ENCODE measurements at regions not wholly inside any gene's neighbourhood (a gene's known extent, or its start where the extent isn't known, plus 50 kb on each side); places are given as distances from the start of the nearest gene placed in this dataset.
"Not testable (repeated sequence)": the region's sequence is repeated elsewhere in the genome, so short reads cannot be mapped to it uniquely, and the experiment has no call there.

GRCh38 chr6:155828989-155829388 lies 373.4 kb upstream of the NOX3 start:
- no peaks in the 10 kb centered on the region for H3K9me3 ChIP-seq
- H3K27ac ChIP-seq = no peak overlapping the region
- DNase-seq (no peak), ATAC-seq (no peak)
- 53% methylated on average over 2 of the region's 3 CpGs for whole genome bisulfite sequencing (ENCODE audit: insufficient coverage, low coverage, low lambda C conversion rate, missing lambda C conversion rate)
- TF ChIP-seq POLR2A (IDR thresholded peaks at IDR 0.05) = no peak
- TF ChIP-seq, protein P1, sequence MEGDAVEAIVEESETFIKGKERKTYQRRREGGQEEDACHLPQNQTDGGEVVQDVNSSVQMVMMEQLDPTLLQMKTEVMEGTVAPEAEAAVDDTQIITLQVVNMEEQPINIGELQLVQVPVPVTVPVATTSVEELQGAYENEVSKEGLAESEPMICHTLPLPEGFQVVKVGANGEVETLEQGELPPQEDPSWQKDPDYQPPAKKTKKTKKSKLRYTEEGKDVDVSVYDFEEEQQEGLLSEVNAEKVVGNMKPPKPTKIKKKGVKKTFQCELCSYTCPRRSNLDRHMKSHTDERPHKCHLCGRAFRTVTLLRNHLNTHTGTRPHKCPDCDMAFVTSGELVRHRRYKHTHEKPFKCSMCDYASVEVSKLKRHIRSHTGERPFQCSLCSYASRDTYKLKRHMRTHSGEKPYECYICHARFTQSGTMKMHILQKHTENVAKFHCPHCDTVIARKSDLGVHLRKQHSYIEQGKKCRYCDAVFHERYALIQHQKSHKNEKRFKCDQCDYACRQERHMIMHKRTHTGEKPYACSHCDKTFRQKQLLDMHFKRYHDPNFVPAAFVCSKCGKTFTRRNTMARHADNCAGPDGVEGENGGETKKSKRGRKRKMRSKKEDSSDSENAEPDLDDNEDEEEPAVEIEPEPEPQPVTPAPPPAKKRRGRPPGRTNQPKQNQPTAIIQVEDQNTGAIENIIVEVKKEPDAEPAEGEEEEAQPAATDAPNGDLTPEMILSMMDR (IDR thresholded peaks at IDR 0.05) = no peak
- H3K27me3 ChIP-seq = no peaks in the 10 kb centered on the region
- intact Hi-C loops (cut with DNase I) = no loop called here
- H3K4me1 ChIP-seq = no peaks in the 10 kb centered on the region
- no peaks in the 10 kb centered on the region for H3K36me3 ChIP-seq
- H3K4me3 ChIP-seq = no peak overlapping the region

- H3K9me3 ChIP-seq = no peaks in the 10 kb centered on the region
- H3K27me3 ChIP-seq = no peaks in the 10 kb centered on the region
- no peak overlapping the region for H3K27ac ChIP-seq
- 61% methylated on average over 6 of the region's 7 CpGs for WGBS (ENCODE audit: insufficient coverage, low coverage, low lambda C conversion rate, missing lambda C conversion rate)
- H3K4me1 ChIP-seq = no peaks in the 10 kb centered on the region
- no peak for TF ChIP-seq POLR2A (IDR thresholded peaks at IDR 0.05)
- TF ChIP-seq, protein P1 (IDR thresholded peaks at IDR 0.05) = no peak
- no peaks in the 10 kb centered on the region for H3K36me3 ChIP-seq
- no peak overlapping the region for H3K4me3 ChIP-seq
- no peak for ATAC-seq
- no peak for DNase-seq
- intact Hi-C loops (cut with DNase I) = no loop called here
Observed at GRCh38 chr6:155818698-155819097, 363.1 kb upstream of the NOX3 start.

DNA sequence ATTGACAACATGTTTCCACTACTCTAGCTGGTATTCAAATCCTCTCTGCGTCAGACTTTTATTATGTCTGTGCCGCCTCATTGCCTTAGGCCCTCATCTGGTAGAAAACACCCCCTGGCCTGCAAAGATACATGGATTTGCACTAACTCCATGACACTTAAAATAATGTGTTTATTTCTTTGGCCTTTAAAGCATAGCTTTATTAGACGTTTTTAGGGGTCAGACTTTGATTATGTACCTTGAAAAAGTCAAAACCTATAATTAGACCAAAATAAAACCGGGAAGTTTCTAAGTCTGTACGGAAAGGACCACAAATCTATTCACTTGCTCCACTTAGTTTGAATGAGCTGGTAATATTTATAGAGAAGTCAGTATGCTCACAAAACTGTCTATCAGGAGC lies 357.9 kb upstream of the NOX3 start:
- intact Hi-C loops (cut with DNase I) = no loop called here
- Histone ChIP-seq H3K36me3 (no peaks in the 10 kb centered on the region), H3K27ac (no peak overlapping the region), H3K4me3 (no peak overlapping the region), H3K9me3 (no peaks in the 10 kb centered on the region), H3K4me1 (no peaks in the 10 kb centered on the region), H3K27me3 (no peaks in the 10 kb centered on the region)
- WGBS (ENCODE audit: insufficient coverage, low coverage, low lambda C conversion rate, missing lambda C conversion rate) = 67% methylated on average over 5 of the region's 5 CpGs
- DNase-seq (no peak), ATAC-seq (no peak)
- TF ChIP-seq, protein P1 (IDR thresholded peaks at IDR 0.05) = no peak
- TF ChIP-seq POLR2A (IDR thresholded peaks at IDR 0.05) = no peak

- H3K4me3 ChIP-seq = no peak overlapping the region
- H3K27me3 ChIP-seq = no peaks in the 10 kb centered on the region
- no peak for TF ChIP-seq POLR2A (IDR thresholded peaks at IDR 0.05)
- TF ChIP-seq, protein P1 (IDR thresholded peaks at IDR 0.05) = no peak
- WGBS (ENCODE audit: insufficient coverage, low coverage, low lambda C conversion rate, missing lambda C conversion rate) = 61% methylated on average over 6 of the region's 6 CpGs
- DNase-seq (no peak), ATAC-seq (no peak)
- no peaks in the 10 kb centered on the region for H3K9me3 ChIP-seq
- intact Hi-C loops (cut with DNase I) = no loop called here
- H3K27ac ChIP-seq = no peak overlapping the region
- H3K36me3 ChIP-seq = no peaks in the 10 kb centered on the region
- H3K4me1 ChIP-seq = no peaks in the 10 kb centered on the region
Observed at GRCh38 chr6:155807243-155807642, 351.6 kb upstream of the NOX3 start.

DNA sequence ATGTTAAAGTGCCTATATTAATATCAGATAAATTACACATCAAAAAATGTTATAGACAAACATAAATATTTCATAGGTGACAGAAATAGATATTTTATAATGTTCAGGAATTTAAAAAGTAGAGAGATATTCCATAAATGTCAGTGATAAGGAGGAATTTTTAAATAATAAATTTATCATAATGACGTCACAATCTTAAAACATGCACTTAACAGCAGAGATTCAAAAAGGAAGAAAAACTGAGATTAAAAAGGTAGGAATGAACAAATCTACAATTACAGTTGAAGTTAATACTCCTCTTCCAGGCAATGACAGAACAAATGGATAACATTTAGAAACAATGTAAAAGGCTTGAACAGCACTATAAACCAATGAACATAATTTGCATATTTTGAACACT lies 345.4 kb upstream of the NOX3 start:
- no peak for TF ChIP-seq POLR2A (IDR thresholded peaks at IDR 0.05)
- TF ChIP-seq, protein P1 (IDR thresholded peaks at IDR 0.05) = no peak
- WGBS (ENCODE audit: insufficient coverage, low coverage, low lambda C conversion rate, missing lambda C conversion rate) = 82% methylated on average over 1 of the region's 1 CpG

DNA sequence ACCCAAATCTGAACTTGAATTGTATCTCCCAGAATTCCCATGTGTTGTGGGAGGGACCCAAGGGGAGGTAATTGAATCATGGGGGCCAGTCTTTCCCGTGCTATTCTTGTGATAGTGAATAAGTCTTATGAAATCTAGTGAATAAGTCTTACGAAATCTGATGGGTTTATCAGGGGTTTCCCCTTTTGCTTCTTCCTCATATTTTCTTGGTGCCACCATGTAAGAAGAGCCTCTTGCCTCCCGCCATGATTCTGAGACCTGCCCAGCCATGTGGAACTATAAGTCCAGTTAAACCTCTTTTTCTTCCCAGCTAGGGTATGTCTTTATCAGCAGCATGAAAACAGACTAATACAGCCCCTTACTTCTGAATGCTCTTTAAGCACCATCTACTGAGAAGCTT lies 343.2 kb upstream of the NOX3 start:
- H3K36me3 ChIP-seq; intact Hi-C loops (cut with DNase I); H3K4me3 ChIP-seq; H3K27ac ChIP-seq; H3K27me3 ChIP-seq; H3K4me1 ChIP-seq; H3K9me3 ChIP-seq; DNase-seq; ATAC-seq: not testable (repeated sequence)
- 56% methylated on average over 2 of the region's 3 CpGs for WGBS (ENCODE audit: insufficient coverage, low coverage, low lambda C conversion rate, missing lambda C conversion rate)

More for the DNA sequence above, 345.4 kb upstream of the NOX3 start:
- Histone ChIP-seq H3K27ac (no peak overlapping the region), H3K27me3 (no peaks in the 10 kb centered on the region), H3K4me3 (no peak overlapping the region), H3K9me3 (no peaks in the 10 kb centered on the region), H3K36me3 (no peaks in the 10 kb centered on the region), H3K4me1 (no peaks in the 10 kb centered on the region)
- no peak for ATAC-seq
- no peak for DNase-seq
- intact Hi-C loops (cut with DNase I) = no loop called here
